ENCODE measurements at regions not wholly inside any gene's neighbourhood (a gene's known extent, or its start where the extent isn't known, plus 50 kb on each side); places are given as distances from the start of the nearest gene placed in this dataset.

- Histone ChIP-seq H3K27ac (no peak overlapping the region), H3K4me3 (no peak overlapping the region), H3K9me3 (no peaks in the 10 kb centered on the region), H3K27me3 (no peaks in the 10 kb centered on the region), H3K36me3 (no peaks in the 10 kb centered on the region), H3K4me1 (peaks cover 0 to 27% (median 14%) of the 10 kb centered on the region in 4 donors)
- WGBS, 2 donors (ENCODE audit: low coverage in 1 of 2): 86 to 88% methylated on average over 1 to 4 of the region's 4 CpGs
- TF ChIP-seq POLR2AphosphoS5 (IDR thresholded peaks at IDR 0.05) (no peak), EP300 (IDR thresholded peaks at IDR 0.05; ENCODE audit: low read depth) (no peak), POLR2A (IDR thresholded peaks at IDR 0.05) (no peak), CTCF (IDR thresholded peaks at IDR 0.05) (no peak)
- intact Hi-C loops (cut with DNase I; ENCODE audit: low total_unique reads): loop anchor here (10.0 kb wide), 2 partner anchors 376 to 696 kb away; no protein-coding TSS in a partner anchor
- no peak for DNase-seq
- in situ Hi-C loops (cut with MboI; ENCODE audit: low pct_ligation_motif_present in 1 of 4, low pct_unique_long_range_greater_than_20kb in 1 of 4, low sequenced_read_pairs in 3 of 4): loop anchor here (10.0 to 25.0 kb wide), 4 partner anchors 368 to 693 kb away; partner anchors contain the start of genes ELL2 (in 1 of the 4) and RFESD (in 1 of the 4)
These were observed 102.4 kb downstream of the PCSK1 start for GRCh38 chr5:96330530-96331140.

GRCh38 chr5:96329886-96330529 is 103.0 kb downstream of the PCSK1 start:
- intact Hi-C loops (cut with DNase I; ENCODE audit: low total_unique reads) (loop anchor here (10.0 kb wide), 2 partner anchors 375 to 695 kb away; no protein-coding TSS in a partner anchor), in situ Hi-C loops (cut with MboI; ENCODE audit: low pct_ligation_motif_present in 1 of 4, low pct_unique_long_range_greater_than_20kb in 1 of 4, low sequenced_read_pairs in 3 of 4) (loop anchor here (10.0 to 25.0 kb wide), 4 partner anchors 368 to 693 kb away; partner anchors contain the start of genes ELL2 (in 1 of the 4) and RFESD (in 1 of the 4))
- Histone ChIP-seq H3K4me1 (peaks cover 0 to 27% (median 14%) of the 10 kb centered on the region in 4 donors), H3K4me3 (no peak overlapping the region), H3K36me3 (no peaks in the 10 kb centered on the region), H3K27ac (no peak overlapping the region), H3K27me3 (no peaks in the 10 kb centered on the region), H3K9me3 (no peaks in the 10 kb centered on the region)
- TF ChIP-seq EP300 (IDR thresholded peaks at IDR 0.05; ENCODE audit: low read depth) (no peak), POLR2A (IDR thresholded peaks at IDR 0.05) (no peak), CTCF (IDR thresholded peaks at IDR 0.05) (no peak), POLR2AphosphoS5 (IDR thresholded peaks at IDR 0.05) (no peak)
- DNase-seq: no peak
- WGBS, 2 donors (ENCODE audit: low coverage in 1 of 2): 86 to 90% methylated on average over 2 of the region's 2 CpGs

GRCh38 chr5:96329289-96329688 is 103.8 kb downstream of the PCSK1 start:
- no peak for DNase-seq
- H3K27ac ChIP-seq: no peak overlapping the region
- intact Hi-C loops (cut with DNase I; ENCODE audit: low total_unique reads): no loop called here
- H3K4me3 ChIP-seq: no peak overlapping the region
- in situ Hi-C loops (cut with MboI; ENCODE audit: low pct_ligation_motif_present in 1 of 4, low pct_unique_long_range_greater_than_20kb in 1 of 4, low sequenced_read_pairs in 3 of 4): loop anchor here in 3 of 4 donors (25.0 kb wide), 3 partner anchors 367 to 692 kb away; partner anchors contain the start of genes ELL2 (in 1 of the 3) and RFESD (in 1 of the 3)
- H3K4me1 ChIP-seq: peaks cover 0 to 27% (median 14%) of the 10 kb centered on the region in 4 donors
- no peaks in the 10 kb centered on the region for H3K27me3 ChIP-seq
- no peak for TF ChIP-seq EP300 (IDR thresholded peaks at IDR 0.05; ENCODE audit: low read depth)
- no peak for TF ChIP-seq POLR2AphosphoS5 (IDR thresholded peaks at IDR 0.05)
- TF ChIP-seq CTCF (IDR thresholded peaks at IDR 0.05): no peak
- no peak for TF ChIP-seq POLR2A (IDR thresholded peaks at IDR 0.05)
- 80 to 90% methylated on average over 1 of the region's 1 CpG for WGBS, 2 donors (ENCODE audit: low coverage in 1 of 2)
- H3K36me3 ChIP-seq: no peaks in the 10 kb centered on the region
- no peaks in the 10 kb centered on the region for H3K9me3 ChIP-seq

GRCh38 chr5:96327722-96328121 is 105.3 kb downstream of the PCSK1 start:
- Histone ChIP-seq H3K4me1 (peaks cover 0 to 23% (median 13%) of the 10 kb centered on the region in 4 donors), H3K27ac (no peak overlapping the region), H3K36me3 (no peaks in the 10 kb centered on the region), H3K9me3 (no peaks in the 10 kb centered on the region), H3K27me3 (no peaks in the 10 kb centered on the region), H3K4me3 (no peak overlapping the region)
- WGBS, 2 donors (ENCODE audit: low coverage in 1 of 2): 89 to 90% methylated on average over 1 to 2 of the region's 2 CpGs
- intact Hi-C loops (cut with DNase I; ENCODE audit: low total_unique reads): no loop called here
- in situ Hi-C loops (cut with MboI; ENCODE audit: low pct_ligation_motif_present in 1 of 4, low pct_unique_long_range_greater_than_20kb in 1 of 4, low sequenced_read_pairs in 3 of 4): loop anchor here in 3 of 4 donors (25.0 kb wide), 3 partner anchors 365 to 690 kb away; partner anchors contain the start of genes ELL2 (in 1 of the 3) and RFESD (in 1 of the 3)
- no peak for TF ChIP-seq CTCF (IDR thresholded peaks at IDR 0.05)
- no peak for DNase-seq
